BJ (cell line): ENCODE measurements at regions not wholly inside any gene's neighbourhood (a gene's known extent, or its start where the extent isn't known, plus 50 kb on each side); places are given as distances from the start of the nearest gene placed in this dataset.

Source experiments
- CTCF ChIA-PET: fragments of 350-600 bp; formaldehyde crosslinking; extraction: SDS; loops from one replicate; lab custom pipeline; 2021; ENCODE audit warnings: antibody characterized with exemption, inconsistent platforms; lab: Yijun Ruan, JAX
- POLR2A ChIA-PET: fragments of 300-600 bp; sonication (Branson Sonifier 250); formaldehyde crosslinking; extraction: SDS; loops from one replicate; lab custom pipeline; 2021; ENCODE audit warnings: antibody characterized with exemption; lab: Charles Lee
- DNase-seq: peaks from one replicate; pipeline ENCODE4 v3.0.0-alpha.2; 2011; ENCODE audit warnings: low read depth
- H3K27me3 ChIP-seq: 2 replicates; pipeline ENCODE4 v1.6.0; 2011; ENCODE audit warnings: low read length; ENCODE audit not compliant: control insufficient read depth, insufficient read depth
- H3K36me3 ChIP-seq: 2 replicates; pipeline ENCODE4 v1.5.1; 2011; ENCODE audit warnings: low read length; ENCODE audit not compliant: control insufficient read depth, insufficient read depth
- H3K4me3 ChIP-seq: 2 replicates; pipeline ENCODE4 v1.5.1; 2011; ENCODE audit warnings: low read depth, mild to moderate bottlenecking, control low read depth, low read length
- TF ChIP-seq, protein P1 (sequence below): IDR thresholded peaks from 2 replicates; pipeline ENCODE4 v1.5.1; 2011; ENCODE audit warnings: low read depth, mild to moderate bottlenecking, control low read depth, inconsistent platforms, low read length, moderate library complexity; ENCODE audit not compliant: insufficient read depth

DNA sequence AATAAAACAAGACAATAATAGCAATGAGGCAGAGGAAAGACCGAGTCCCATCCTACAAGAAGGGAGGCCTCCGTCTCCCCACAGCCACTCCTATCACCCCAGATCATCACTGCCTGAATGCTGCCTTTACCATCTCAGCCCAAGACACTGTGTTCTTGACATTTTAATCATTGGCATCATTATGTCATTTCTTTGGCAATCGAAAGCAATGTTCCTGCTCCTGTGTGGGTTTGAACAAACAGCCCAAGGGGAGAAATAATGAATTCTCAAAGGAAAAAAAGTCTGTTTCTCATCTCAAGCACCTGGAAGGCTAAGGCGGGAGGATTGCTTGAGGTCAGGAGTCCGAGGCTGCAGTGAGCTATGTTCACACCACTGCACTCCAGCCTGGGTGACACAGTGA, 73.0 kb upstream of the ACSL1 start:
- POLR2A ChIA-PET: no interaction called here
- TF ChIP-seq, protein P1, sequence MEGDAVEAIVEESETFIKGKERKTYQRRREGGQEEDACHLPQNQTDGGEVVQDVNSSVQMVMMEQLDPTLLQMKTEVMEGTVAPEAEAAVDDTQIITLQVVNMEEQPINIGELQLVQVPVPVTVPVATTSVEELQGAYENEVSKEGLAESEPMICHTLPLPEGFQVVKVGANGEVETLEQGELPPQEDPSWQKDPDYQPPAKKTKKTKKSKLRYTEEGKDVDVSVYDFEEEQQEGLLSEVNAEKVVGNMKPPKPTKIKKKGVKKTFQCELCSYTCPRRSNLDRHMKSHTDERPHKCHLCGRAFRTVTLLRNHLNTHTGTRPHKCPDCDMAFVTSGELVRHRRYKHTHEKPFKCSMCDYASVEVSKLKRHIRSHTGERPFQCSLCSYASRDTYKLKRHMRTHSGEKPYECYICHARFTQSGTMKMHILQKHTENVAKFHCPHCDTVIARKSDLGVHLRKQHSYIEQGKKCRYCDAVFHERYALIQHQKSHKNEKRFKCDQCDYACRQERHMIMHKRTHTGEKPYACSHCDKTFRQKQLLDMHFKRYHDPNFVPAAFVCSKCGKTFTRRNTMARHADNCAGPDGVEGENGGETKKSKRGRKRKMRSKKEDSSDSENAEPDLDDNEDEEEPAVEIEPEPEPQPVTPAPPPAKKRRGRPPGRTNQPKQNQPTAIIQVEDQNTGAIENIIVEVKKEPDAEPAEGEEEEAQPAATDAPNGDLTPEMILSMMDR: no peak
- Histone ChIP-seq H3K36me3 (no peaks in the 10 kb centered on the region), H3K4me3 (no peak overlapping the region), H3K27me3 (no peaks in the 10 kb centered on the region; the same call in 1 of the 2 replicates)
- DNase-seq: no peak
- CTCF ChIA-PET: interaction anchor here (0.8 kb wide), 1 partner anchor 66 kb away, joined by 3 read pairs; no protein-coding TSS in a partner anchor

DNA sequence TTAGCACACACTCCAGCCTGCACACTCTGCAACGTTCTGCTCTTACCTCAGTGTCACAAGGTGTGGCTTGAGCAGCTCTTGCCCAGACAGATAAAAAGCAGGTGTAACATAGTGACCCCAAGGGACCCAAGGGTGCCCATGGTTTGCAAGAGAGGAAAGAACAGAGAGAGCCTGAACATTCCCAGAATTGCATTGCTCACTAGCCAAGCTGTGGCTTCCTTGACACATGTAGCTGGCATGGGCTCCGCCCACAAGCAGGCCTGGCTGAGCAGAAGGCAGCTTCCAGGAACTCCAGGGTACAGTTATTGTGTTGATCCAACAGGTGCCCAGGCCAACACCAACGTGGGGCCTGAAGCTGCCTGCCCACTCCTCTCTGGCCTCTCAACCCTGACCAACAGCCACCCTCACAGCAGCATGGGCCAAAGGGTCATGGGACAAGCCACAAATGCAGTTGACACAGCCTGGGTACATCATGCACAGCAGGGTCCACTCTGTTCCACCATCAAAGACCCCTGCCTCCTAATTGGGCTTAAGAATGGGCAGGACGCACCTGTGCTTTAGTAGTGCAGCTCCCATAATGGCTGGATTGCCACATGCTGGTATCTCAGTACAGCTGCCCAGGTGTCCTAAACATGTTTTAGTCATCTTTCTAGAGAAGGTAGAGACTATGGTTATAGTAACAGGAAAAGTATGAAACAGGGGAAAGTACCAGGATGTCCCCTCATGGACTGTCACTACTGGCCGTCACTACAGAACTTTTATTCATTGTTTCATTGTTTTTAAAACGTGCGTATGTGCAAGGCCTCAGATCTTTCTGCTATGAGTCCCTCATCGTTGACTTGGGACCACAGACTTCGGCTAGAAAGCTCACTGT, 73.7 kb upstream of the ACSL1 start:
- H3K36me3 ChIP-seq: no peaks in the 10 kb centered on the region
- no peaks in the 10 kb centered on the region; the same call in 1 of the 2 replicates for H3K27me3 ChIP-seq
- TF ChIP-seq, protein P1: no peak
- H3K4me3 ChIP-seq: no peak overlapping the region
- CTCF ChIA-PET: interaction anchor here (0.8 kb wide), 1 partner anchor 67 kb away, joined by 3 read pairs; no protein-coding TSS in a partner anchor
- POLR2A ChIA-PET: no interaction called here
- DNase-seq: no peak

DNA sequence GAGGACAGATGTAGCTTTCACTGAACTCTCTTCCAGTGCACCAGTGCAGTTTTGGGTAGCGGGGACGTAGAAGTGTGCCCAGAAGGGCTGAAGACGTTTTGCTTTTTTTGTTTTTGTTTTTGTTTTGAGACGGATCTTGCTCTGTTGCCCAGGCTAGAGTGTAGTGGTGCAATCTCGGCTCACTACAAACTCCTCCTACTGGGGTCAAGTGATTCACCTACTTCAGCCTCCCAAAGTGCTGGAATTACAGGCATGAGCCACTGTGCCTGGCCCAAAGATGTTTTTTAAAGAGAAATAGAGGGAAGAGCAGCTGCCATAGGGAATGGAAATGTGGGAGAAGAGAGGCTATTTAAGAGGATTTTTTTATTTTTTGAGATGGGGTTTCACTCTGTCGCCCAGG, 74.4 kb upstream of the ACSL1 start:
- Histone ChIP-seq H3K27me3 (no peaks in the 10 kb centered on the region; the same call in 1 of the 2 replicates), H3K36me3 (no peaks in the 10 kb centered on the region), H3K4me3 (no peak overlapping the region)
- ChIA-PET CTCF (no interaction called here), POLR2A (no interaction called here)
- TF ChIP-seq, protein P1: no peak
- DNase-seq: no peak

DNA sequence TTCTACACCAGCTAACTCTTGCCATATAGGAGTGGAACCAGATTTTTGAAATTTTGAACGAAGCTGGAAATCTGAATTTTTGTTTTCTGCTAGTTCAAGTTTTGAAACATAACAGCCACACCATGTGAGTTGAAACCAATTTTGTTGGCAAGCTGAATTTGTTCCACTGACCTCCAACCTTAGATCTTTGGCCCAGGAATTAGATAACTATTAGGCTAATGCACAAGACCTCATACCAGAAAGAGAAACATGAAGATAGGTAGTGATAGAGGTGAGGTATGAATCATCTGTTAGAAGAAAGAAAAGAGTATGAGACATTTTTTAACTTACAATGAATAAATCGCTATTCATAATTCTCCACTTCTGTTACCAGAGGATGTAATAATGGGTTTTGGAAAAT, 76.8 kb upstream of the ACSL1 start:
- H3K36me3 ChIP-seq: no peaks in the 10 kb centered on the region
- ChIA-PET CTCF (no interaction called here), POLR2A (no interaction called here)
- no peak overlapping the region for H3K4me3 ChIP-seq
- DNase-seq: no peak
- H3K27me3 ChIP-seq: no peaks in the 10 kb centered on the region
- TF ChIP-seq, protein P1: no peak

DNA sequence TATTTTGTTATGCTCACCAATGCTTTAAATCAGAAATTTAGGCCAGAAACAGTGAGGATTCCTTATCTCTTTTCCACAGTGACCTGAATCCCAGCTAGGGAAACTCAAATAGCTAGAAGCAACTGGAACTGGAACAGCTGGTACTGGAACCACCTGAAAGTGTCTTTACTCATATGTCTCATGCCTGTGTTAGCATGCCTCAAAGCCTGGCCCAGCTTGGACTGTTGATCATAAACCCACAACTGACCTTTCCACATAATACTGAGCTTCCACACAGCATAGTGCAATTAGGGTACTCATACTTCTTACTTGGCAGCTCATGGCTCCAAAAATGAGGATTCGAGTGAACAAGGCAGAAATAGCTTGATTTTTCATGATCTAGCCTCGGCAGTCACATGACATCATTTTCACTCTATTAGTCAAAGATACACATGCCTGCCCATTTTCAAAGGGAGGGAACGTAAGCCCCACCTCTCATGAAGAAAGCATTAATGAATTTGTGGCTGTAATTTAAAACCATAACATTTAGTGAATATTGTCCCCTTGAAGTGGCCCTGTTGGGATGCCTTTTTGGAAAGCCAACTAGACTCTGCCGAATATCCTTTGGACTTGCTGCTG, 80.8 kb upstream of the ACSL1 start:
- Histone ChIP-seq H3K27me3 (no peaks in the 10 kb centered on the region), H3K4me3 (no peak overlapping the region), H3K36me3 (no peaks in the 10 kb centered on the region)
- TF ChIP-seq, protein P1: no peak
- no peak for DNase-seq
- CTCF ChIA-PET: interaction anchor here (1.2 kb wide), 1 partner anchor 9 kb away, joined by 3 read pairs; no protein-coding TSS in a partner anchor
- POLR2A ChIA-PET: no interaction called here
